Stimulated activated CD8-positive, alpha-beta memory T cell treated with anti-CD3 and anti-CD28 coated beads, Interleukin-15, amount 100 ng/mL, for 48 hours (primary cell): ENCODE measurements at regions not wholly inside any gene's neighbourhood (a gene's known extent, or its start where the extent isn't known, plus 50 kb on each side); places are given as distances from the start of the nearest gene placed in this dataset.
"Not testable (repeated sequence)": the region's sequence is repeated elsewhere in the genome, so short reads cannot be mapped to it uniquely, and the experiment has no call there.

Source experiments
- DNase-seq, 2 donors: peaks; one replicate each; pipeline ENCODE4 v3.0.0-alpha.2; 2020; ENCODE audit warnings: low read depth in 2 of 2

- DNase-seq = no peak
These were observed 208.9 kb upstream of the CFAP20DC start for GRCh38 chr3:59258550-59259260.

DNA sequence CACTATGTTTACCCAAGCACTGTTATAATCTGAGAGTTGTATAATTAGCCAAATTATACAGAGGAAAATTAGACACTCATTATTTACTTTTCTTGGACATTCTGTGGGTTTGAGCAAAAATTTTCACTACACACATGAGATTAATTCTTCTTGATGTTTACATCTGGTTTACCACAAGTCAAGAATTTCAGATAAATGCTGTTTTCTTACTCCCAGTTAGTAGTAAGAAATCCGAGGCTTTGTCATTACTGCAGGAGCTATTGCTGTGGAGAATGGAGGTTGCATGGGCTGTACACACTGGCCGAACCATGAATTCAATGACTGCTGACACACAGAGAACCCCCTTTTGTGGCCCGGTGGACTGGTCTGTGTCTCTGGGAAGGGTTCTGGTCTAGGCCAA, 207.7 kb upstream of the CFAP20DC start:
- DNase-seq = no peak

- DNase-seq = no peak
These were observed 206.4 kb upstream of the CFAP20DC start for GRCh38 chr3:59256230-59256629.

- DNase-seq = no peak
These were observed 205.2 kb upstream of the CFAP20DC start for GRCh38 chr3:59254976-59255375.

DNA sequence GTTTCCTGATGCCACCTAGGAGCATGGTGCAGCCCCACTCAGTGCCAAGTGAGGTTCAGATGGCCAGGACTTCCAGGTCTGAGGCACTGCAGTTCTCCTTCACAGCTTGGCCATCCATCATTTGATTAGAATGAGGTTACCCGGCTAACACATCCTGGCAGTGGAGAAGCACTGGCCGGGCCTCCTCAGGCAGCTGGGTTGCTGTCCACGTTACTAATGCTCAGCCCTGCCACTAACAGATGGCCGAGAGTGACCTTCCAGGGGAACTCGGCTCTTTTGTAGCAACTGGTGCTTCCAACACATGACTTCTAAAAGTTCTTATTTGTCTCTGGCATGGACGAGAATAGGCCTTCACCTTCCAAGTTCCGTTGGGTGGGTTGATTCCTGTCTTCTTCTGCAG, 204.6 kb upstream of the CFAP20DC start:
- no peak for DNase-seq

DNA sequence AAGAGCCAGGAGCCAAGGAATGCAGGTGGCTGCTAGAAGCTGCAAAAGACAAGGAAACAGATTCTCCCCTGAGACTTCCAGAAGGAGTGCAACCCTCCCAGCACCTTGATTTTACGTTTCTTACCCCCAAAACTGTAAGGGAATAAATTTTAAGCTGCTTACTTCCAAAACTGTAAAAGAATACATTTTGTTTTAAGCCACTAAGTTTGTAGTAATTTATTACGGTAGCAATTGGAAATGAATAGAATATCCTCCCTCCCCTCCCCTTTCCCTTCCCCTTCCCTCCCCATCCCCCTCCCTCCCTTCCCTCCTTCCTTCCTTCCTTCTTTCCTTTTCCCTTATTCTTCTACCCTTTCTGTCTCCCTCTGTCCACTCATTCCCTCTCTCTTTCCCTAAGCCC, 203.7 kb upstream of the CFAP20DC start:
- DNase-seq = no peak

GRCh38 chr3:59251869-59252268, 202.0 kb upstream of the CFAP20DC start:
- no peak for DNase-seq

GRCh38 chr3:59250600-59250999, 200.8 kb upstream of the CFAP20DC start:
- DNase-seq = no peak

GRCh38 chr3:59249698-59250361, 200.0 kb upstream of the CFAP20DC start:
- no peak for DNase-seq

DNA sequence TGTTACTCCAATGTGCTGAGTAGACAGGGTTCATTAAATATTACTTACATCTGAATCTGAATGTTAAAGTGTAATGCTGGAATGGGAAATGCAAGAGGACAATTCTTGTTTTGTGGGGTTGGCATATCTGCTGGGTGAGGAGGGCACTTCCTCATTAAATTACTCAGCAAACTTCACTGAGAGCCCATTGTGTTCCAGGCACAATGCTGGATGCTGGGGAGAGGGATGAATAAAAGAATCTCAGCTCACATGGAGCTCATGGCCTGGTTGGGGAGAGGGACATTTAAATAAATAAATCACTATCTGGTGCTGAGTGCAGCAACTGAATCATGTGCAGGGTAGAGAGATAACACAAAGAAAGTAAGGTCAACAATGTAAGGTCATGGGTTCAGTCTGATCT, 199.2 kb upstream of the CFAP20DC start:
- no peak for DNase-seq

GRCh38 chr3:59247402-59247841, 197.6 kb upstream of the CFAP20DC start:
- no peak for DNase-seq

GRCh38 chr3:59246719-59247401, 197.0 kb upstream of the CFAP20DC start:
- no peak for DNase-seq

GRCh38 chr3:59245859-59246501, 196.2 kb upstream of the CFAP20DC start:
- no peak for DNase-seq

GRCh38 chr3:59245300-59245858, 195.6 kb upstream of the CFAP20DC start:
- DNase-seq = no peak

GRCh38 chr3:59244343-59244742, 194.5 kb upstream of the CFAP20DC start:
- no peak for DNase-seq

DNA sequence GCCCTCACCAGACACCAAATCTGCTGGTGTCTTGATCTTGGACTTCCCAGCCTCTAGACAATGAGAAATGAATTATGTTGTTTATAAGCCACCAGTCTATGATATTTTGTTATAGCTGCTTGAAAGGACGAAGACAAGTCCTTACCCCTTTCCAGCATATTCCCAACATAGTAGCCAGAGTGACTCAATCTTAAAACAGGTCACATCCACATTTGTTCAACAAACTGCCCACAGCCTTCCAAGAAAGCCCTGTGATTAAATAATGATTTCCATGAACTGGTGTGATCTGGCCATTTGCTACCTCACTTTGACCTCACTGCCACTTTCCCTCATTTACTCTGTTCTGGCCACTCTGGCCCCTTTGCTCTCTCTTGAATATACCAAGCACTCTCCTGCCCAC, 193.7 kb upstream of the CFAP20DC start:
- no peak for DNase-seq

DNA sequence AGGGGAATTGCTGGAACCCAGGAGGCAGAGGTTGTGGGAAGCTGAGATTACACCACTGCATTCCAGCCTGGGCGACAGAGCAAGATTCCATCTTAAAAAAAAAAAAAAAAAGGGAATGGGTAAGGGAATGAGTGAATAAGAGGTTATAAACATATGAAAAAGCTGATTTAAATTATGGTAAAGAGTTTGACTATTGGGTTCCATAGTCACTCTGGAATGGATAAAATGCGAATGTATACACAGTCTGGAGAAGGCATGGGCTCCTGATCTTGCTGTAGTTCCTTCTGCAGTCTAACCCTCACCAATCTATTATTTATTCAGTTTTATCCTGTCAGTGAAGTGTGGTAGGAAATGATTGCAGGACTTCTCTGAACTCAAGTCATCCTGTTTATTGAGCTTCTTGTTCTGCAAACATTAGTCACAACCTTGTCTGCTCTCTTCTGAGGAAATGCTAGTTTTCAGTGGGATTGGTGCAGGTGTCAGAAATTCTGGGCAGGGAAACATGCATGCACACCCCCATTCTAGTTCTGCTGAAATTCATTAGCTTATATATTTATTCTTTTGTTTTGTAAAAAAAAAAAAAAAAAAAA, 190.9 kb upstream of the CFAP20DC start:
- DNase-seq = no peak

DNA sequence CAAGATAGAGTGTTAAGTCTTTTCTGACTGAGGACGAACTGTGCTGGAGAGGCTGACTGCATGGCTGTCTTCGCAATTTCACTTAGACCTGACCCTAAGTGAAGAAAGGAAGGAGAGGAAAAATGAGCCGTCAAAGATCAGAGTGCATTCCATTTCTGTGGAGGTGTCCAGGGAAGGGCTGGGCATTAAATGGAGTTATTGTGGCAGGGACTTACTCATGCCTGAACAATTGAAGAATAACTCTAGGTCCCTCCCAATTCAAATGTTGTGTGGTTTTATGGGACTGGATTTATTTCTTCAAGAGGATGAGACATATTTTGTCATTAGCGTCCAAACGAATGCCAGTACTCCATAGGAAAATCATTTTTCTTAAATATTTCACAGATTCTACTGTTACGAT, 187.3 kb upstream of the CFAP20DC start:
- DNase-seq = no peak

- DNase-seq = peak; percentile 7 to 19
These were observed 185.8 kb upstream of the CFAP20DC start for GRCh38 chr3:59235634-59236012.

DNA sequence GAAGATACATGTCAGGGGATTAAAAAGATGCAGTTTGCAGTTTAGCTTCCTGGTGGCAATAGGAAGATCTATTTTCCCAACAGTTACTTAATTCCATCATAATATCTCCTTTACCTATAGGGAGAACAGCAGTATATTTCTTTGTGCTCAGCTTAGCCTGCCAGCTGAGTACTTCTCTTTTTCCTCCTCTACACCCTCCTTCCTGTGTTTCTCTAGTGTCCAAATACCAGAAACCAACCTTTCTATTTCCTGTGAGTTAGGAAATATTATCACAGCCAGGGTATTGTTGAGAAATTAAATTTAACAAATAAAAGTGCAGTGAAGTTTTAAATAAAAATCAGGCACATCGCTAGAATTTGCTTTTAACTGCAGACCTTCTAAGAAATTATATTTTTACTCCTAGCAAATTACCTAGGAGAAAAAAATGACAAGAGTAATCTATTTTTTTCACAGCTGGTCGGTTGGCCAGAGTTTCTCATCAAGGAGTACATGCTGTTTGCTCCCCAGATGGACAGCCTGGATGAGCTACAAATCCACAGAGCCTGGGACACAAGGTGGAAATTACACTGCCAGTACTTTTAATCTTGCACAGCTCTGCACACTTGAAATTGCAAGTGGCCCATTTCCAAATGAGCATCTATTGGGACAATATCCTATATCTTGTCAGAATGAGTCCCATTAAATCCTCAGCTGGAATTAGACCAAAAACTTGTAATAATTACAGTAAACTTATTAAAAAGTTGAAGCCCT, 185.2 kb upstream of the CFAP20DC start:
- DNase-seq = no peak

DNA sequence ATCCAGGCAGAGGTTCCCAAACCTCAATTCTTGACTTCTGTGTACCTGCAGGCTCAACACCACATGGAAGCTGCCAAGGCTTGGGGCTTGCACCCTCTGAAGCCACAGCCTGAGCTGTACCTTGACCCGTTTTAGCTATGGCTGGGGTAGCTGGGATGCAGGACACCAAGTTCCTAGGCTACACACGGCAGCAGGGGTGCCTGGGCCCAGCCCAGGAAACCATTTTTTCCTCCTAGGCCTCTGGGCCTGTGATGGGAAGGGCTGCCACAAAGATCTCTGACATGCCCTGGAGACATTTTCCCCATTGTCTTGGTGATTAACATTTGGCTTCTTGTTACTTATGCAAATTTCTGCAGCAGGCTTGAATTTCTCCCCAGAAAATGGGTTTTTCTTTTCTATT, 180.6 kb upstream of the CFAP20DC start:
- DNase-seq = not testable (repeated sequence)
